Nephron progenitor cell (in vitro differentiated cells): ENCODE measurements at regions not wholly inside any gene's neighbourhood (a gene's known extent, or its start where the extent isn't known, plus 50 kb on each side); places are given as distances from the start of the nearest gene placed in this dataset.

Experiments used
- DNase-seq: peaks from one replicate; pipeline ENCODE4 v3.0.0; 2021
- H3K27ac Mint-ChIP-seq: 2 replicates; pipeline ENCODE4 v1.8.0; 2021; ENCODE audit warnings: mild to moderate bottlenecking, moderate library complexity, mixed read lengths
- H3K27me3 Mint-ChIP-seq: 2 replicates; pipeline ENCODE4 v1.8.0; 2021; ENCODE audit warnings: mild to moderate bottlenecking, low read depth, mixed read lengths; ENCODE audit not compliant: poor library complexity
- H3K36me3 Mint-ChIP-seq: 2 replicates; pipeline ENCODE4 v1.8.0; 2021; ENCODE audit warnings: low read depth, mixed read lengths
- H3K4me1 Mint-ChIP-seq: 2 replicates; pipeline ENCODE4 v1.8.0; 2021; ENCODE audit warnings: mixed read lengths
- H3K4me3 Mint-ChIP-seq: 2 replicates; pipeline ENCODE4 v1.8.0; 2021; ENCODE audit warnings: mild to moderate bottlenecking, moderate library complexity, mixed read lengths
- H3K9me3 Mint-ChIP-seq: 2 replicates; pipeline ENCODE4 v1.8.0; 2021; ENCODE audit warnings: mild to moderate bottlenecking, moderate library complexity, mixed read lengths
- TF ChIP-seq, protein P1 (sequence below): fragments of 200-600 bp; sonication (generic); IDR thresholded peaks from 2 replicates; pipeline ENCODE4 v1.5.0; 2021; ENCODE audit warnings: antibody characterized with exemption

DNA sequence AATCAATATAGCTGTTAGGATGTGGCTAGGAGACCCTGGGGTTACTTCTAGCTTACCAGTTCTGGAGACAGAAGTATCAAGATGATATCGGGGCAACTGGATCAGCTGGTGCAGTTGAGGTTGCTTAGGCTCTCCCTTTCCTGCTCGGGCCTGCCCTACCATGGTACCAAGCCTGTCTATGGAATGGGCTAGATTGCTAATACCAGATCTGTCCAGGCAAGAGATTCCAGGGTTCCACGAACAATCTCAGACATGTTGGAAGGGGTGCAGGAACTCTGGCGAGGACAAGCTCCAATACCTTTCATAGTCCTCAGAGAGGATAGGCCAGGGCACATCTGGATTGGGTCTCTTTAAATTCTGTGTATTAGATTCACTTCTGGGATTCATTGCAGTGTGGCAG is 53.8 kb downstream of the ADM start:
- Mint-ChIP-seq H3K27ac (no peak overlapping the region), H3K4me1 (no peaks in the 10 kb centered on the region), H3K4me3 (no peak overlapping the region), H3K9me3 (peaks cover 9% of the 10 kb centered on the region), H3K27me3 (peaks cover 28% of the 10 kb centered on the region), H3K36me3 (peaks cover 3% of the 10 kb centered on the region)
- no peak for DNase-seq
- TF ChIP-seq, protein P1, sequence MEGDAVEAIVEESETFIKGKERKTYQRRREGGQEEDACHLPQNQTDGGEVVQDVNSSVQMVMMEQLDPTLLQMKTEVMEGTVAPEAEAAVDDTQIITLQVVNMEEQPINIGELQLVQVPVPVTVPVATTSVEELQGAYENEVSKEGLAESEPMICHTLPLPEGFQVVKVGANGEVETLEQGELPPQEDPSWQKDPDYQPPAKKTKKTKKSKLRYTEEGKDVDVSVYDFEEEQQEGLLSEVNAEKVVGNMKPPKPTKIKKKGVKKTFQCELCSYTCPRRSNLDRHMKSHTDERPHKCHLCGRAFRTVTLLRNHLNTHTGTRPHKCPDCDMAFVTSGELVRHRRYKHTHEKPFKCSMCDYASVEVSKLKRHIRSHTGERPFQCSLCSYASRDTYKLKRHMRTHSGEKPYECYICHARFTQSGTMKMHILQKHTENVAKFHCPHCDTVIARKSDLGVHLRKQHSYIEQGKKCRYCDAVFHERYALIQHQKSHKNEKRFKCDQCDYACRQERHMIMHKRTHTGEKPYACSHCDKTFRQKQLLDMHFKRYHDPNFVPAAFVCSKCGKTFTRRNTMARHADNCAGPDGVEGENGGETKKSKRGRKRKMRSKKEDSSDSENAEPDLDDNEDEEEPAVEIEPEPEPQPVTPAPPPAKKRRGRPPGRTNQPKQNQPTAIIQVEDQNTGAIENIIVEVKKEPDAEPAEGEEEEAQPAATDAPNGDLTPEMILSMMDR: no peak

DNA sequence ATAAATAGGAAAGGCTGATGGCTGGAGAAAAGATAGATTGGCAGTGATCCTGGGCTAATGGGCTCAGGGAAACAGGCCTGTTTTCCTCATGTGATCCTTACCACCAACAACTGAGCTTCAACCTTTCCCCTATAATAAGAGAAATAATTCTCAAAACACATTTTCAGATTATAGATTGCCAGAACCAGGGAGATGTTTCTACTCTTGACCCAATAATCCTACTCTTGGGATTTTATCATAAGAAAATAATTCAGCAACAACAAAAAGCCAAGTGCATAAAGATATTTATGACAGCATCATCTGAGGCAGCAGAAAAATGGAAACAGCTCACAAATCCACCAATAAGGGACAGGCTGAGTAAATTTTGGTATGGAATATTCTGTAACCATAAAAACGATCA is 54.3 kb downstream of the ADM start:
- peaks cover 3% of the 10 kb centered on the region for H3K36me3 Mint-ChIP-seq
- peaks cover 9% of the 10 kb centered on the region for H3K9me3 Mint-ChIP-seq
- no peak overlapping the region for H3K4me3 Mint-ChIP-seq
- DNase-seq: no peak
- H3K4me1 Mint-ChIP-seq: no peaks in the 10 kb centered on the region
- TF ChIP-seq, protein P1: no peak
- no peak overlapping the region for H3K27ac Mint-ChIP-seq
- H3K27me3 Mint-ChIP-seq: peaks cover 26% of the 10 kb centered on the region

DNA sequence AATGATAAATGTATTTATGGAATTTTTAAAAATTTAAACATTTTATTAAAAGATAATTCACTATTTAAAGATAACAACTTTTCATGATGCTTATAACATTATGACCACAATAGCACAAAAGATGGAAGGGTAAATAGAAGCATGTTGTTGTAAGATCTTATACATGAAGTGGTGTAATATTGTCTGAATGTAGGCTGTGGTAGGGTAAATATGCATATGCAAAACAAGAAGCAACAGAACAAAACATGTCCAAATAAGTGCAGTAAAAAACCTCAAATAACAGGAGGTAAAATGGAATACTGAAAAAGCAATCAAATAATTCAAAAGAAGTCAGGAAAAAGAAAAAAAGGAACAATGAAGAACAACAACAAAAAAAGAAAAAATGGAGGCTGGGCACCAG is 56.0 kb downstream of the ADM start:
- no peak for DNase-seq
- Mint-ChIP-seq H3K36me3 (peaks cover 3% of the 10 kb centered on the region), H3K4me3 (no peak overlapping the region), H3K27me3 (peaks cover 18% of the 10 kb centered on the region), H3K4me1 (no peaks in the 10 kb centered on the region), H3K27ac (no peak overlapping the region), H3K9me3 (peaks cover 9% of the 10 kb centered on the region)
- TF ChIP-seq, protein P1: no peak

DNA sequence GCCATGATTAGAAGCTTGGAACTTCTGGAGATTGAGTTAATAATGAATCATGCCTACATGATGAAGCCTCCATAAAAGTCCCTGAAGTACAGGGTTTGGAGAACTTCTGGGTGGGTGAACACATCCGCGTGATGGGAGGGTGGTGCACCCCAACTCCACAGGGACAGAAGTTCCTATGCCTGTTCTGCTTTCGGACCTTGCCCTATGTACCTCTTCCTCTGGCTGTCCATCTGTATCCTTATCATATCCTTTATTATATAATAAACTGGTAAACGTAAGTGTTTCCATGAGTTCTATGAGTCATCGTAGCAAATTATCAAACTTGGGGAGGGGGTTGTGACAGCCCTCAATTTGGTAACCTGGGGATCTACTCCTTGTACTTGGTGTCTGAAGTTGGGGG is 60.2 kb downstream of the ADM start:
- DNase-seq: no peak
- H3K9me3 Mint-ChIP-seq: peaks cover 6% of the 10 kb centered on the region
- TF ChIP-seq, protein P1: no peak
- H3K27me3 Mint-ChIP-seq: peaks cover 18% of the 10 kb centered on the region
- H3K36me3 Mint-ChIP-seq: peaks cover 3% of the 10 kb centered on the region
- peaks cover 9% of the 10 kb centered on the region for H3K4me1 Mint-ChIP-seq
- H3K27ac Mint-ChIP-seq: no peak overlapping the region
- no peak overlapping the region for H3K4me3 Mint-ChIP-seq

DNA sequence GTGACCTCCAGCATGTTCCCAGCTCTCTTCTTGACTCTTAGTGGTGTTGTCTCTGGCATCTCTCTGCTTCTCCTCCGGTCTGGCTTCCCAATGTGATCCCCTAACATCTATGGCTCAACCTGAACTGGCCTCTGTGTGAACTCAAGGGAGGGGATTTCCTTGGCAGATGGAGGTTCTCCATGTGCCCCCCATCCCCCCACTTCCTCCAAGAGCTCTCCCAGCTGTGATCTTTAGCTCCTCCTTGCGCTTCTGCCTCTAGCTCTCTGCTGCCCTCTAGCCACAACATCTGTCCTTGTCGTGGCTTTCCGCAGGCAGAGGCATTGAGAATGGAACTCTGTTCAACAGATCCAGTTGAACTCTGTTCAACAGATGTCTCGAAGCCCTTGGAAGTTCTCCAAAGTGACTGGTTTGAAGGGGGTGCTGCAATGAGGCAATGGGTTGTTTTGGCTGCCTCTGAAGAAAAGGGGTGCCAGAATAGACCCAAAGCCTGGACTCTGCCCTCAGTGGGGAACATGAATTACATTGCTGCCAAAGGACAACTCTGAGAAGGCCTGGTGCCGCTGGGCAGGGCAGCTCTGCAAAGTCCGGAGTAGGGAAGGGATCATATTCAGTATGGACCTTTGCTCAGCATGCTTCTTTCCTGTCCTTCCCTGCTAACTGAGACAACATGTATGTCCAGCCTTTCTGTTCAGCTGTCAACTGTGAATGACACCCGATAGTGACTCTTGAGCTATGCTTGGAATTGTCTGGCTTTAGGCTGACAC is 61.9 kb downstream of the ADM start:
- Mint-ChIP-seq H3K9me3 (no peaks in the 10 kb centered on the region), H3K4me1 (peaks cover 9% of the 10 kb centered on the region), H3K4me3 (no peak overlapping the region), H3K27ac (peak overlapping the region; percentile 23), H3K36me3 (no peaks in the 10 kb centered on the region), H3K27me3 (peaks cover 15% of the 10 kb centered on the region)
- TF ChIP-seq, protein P1: peak; percentile 59
- peak; percentile 65 for DNase-seq
